Stimulated activated CD8-positive, alpha-beta memory T cell treated with anti-CD3 and anti-CD28 coated beads, Interleukin-4, amount 100 ng/mL, for 48 hours (primary cell): ENCODE measurements at regions not wholly inside any gene's neighbourhood (a gene's known extent, or its start where the extent isn't known, plus 50 kb on each side); places are given as distances from the start of the nearest gene placed in this dataset.

Experiments used
- DNase-seq: peaks from one replicate; pipeline ENCODE4 v3.0.0-alpha.2; 2020

DNA sequence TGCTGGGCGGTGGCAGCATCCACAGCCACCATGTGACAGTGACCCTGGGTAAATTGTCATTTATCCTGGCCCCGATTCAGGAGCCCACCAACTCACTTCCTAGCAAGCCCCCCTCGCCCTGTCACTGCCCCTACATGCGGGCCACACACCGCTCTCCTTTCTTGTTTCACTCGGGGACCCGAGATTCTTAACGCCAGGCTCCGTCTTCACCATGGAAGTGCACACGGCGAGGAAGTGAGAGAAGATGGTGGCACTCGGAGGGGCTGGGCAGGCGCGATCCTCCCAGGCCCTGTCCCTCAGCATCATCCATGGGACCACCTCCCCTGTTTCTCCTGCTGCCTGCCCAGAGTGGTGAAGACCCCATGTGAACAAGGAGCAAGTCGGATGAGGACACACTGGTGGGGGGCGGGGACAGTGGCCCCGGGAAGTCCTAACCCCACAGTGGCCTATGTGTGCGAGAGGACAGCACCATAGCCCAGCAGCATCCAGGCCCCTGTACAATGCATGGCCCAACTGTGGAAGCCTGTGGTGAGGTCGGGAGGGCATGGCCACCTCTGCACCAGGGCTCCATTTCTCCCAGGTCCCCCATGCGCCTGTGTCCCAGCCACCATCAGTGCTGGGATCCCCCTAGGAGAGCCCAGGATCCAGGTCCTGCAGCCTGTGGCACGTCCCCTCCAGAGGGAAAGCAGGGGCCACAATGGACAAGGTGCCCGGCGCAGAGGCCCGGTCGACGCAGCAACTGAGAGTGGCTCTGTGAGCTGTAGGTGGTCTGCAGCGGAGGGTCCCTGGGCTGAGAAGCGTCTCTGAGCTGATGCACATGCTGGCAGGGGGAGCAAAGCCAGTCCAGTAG, 262.8 kb downstream of the BRD1 start:
- DNase-seq, result no peak

DNA sequence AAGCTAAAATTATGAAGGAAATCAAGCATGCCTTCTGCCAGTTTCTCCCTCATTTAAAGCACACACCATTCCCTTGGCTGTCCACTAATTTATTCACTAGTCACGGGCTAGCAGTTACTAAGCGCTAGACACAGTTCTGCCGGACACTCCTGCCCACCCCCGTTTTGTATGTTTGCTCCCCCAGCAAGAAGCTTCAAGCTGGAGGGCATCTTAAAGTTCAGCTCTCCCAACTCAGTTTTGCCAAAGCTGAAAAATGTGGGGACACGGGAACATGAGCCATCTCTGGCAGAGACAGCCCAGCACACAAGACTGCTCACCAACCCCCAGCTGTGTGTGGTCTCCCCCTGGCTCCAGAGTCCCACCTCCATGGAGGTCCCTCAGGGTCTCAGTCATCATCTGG, 263.6 kb downstream of the BRD1 start:
- DNase-seq, result no peak

DNA sequence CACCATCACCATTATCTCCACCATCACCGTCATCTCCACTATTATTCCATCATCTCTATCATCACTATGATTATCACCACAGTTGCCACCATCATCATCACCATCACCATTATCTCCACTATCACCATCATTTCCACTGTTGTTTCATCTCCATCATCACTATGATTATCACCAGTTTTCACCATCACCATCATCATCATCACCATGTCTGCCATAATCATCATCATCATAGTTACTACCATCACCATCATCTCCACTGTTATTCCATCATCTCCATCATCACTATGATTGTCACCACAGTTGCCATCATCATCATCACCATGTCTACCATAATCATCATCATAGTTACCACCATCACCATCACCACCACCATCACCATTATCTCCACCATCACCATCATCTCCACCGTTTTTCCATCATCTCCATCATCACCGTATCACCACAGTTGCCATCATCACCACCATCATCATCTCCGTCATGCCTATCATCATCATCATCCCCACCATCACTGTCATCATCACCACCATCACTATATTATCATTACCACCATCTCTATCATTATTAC, 264.9 kb downstream of the BRD1 start:
- no peak for DNase-seq

GRCh38 chr22:49561976-49562375, 265.7 kb downstream of the BRD1 start:
- no peak for DNase-seq

DNA sequence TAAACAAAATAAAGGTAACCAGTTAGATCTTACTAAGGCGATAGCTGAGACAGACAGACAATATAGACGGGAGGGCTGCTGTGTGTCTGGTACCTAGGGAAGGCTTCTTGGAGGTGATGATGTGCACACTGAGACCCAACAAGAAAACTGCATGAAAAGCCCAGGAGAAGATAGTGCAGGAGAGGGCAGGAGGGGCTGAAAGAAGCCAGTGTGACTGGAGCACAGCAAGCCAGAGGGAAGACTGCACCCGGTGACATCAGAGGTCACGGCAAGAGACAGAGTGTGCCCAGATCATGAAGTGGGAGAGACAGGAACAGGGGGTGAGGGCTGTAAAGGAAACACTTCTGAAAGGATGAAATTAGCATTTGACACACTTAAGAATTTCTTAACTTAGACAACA, 266.3 kb downstream of the BRD1 start:
- DNase-seq, result no peak

DNA sequence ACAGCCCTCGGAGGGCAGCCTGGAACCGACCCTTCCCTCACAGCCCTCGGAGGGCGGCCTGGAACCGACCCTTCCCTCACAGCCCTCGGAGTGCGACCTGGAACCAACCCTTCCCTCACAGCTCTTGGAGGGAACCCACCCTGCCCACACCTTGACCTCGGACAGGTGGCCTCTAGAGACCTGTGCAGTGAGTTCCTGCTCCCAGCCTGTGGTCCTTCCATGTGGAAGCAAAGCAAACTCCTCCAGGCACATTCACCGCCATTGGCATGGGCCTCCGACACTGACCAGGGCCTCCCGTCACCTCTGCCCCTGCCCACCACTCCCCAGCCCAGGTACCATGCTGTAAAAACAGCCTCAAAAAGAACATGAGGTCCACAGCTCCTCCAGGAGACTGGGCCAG, 272.1 kb downstream of the BRD1 start:
- no peak for DNase-seq

GRCh38 chr22:49554741-49555140, 272.9 kb downstream of the BRD1 start:
- DNase-seq, result no peak

- DNase-seq, result no peak
These were observed 273.4 kb downstream of the BRD1 start for GRCh38 chr22:49554296-49554625.

GRCh38 chr22:49553518-49554295, 274.0 kb downstream of the BRD1 start:
- no peak for DNase-seq

GRCh38 chr22:49553076-49553475, 274.6 kb downstream of the BRD1 start:
- DNase-seq, result no peak

DNA sequence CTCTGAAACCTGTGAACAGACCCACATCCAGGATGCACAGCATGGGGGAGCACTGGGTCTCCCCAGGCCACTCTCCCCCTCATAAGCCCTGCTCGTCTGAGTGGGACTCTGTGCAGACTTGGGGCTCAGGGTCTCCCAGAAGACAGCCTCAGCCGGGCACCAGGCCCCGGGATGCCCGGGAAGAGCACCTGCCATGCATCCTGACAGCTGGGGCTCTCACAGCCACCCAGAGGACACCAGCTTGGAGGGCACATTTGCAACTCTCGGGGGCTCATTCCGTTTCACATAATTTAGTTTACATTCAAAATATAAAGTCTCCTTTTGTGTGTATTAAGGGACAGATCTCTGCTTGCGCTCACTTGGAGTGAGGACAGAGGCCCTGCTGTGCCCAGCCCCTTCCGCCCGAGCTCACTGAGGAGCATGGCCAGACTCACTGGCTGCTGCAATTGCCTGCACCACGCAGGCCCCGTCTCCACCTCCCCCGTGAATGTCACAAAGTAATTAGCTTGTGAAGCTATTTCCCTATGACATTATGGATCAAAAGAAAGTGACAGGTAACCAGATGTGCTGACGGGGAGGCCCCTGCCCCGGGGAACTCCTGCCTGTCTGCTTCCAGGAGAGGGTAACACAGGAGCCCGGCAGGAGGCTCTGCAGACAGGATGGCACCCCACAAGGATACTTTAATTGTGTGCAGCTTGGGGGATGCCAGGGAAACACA, 275.6 kb downstream of the BRD1 start:
- no peak for DNase-seq

DNA sequence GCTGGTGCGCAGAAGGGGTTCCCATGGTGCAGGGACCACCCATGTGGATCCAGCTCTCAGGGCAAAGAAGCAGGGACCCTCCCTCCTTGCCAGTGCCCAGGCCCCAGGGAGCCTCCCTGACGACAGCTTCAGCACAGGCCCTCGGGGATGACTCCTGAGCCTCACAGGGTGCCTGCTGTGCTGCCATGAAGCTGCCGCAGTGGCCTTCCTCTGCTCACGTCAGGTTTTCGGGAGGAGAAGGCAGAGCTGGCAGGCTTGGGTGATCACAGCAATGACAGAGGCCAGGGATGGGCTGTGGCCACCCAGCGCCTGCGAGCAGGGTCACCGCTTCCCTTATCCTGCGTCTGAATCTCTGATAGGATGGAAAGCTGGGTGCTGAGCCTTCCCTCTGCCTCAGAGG, 276.2 kb downstream of the BRD1 start:
- no peak for DNase-seq

- no peak for DNase-seq
These were observed 276.8 kb downstream of the BRD1 start for GRCh38 chr22:49550766-49551362.

- DNase-seq, result no peak
These were observed 277.6 kb downstream of the BRD1 start for GRCh38 chr22:49550141-49550430.

DNA sequence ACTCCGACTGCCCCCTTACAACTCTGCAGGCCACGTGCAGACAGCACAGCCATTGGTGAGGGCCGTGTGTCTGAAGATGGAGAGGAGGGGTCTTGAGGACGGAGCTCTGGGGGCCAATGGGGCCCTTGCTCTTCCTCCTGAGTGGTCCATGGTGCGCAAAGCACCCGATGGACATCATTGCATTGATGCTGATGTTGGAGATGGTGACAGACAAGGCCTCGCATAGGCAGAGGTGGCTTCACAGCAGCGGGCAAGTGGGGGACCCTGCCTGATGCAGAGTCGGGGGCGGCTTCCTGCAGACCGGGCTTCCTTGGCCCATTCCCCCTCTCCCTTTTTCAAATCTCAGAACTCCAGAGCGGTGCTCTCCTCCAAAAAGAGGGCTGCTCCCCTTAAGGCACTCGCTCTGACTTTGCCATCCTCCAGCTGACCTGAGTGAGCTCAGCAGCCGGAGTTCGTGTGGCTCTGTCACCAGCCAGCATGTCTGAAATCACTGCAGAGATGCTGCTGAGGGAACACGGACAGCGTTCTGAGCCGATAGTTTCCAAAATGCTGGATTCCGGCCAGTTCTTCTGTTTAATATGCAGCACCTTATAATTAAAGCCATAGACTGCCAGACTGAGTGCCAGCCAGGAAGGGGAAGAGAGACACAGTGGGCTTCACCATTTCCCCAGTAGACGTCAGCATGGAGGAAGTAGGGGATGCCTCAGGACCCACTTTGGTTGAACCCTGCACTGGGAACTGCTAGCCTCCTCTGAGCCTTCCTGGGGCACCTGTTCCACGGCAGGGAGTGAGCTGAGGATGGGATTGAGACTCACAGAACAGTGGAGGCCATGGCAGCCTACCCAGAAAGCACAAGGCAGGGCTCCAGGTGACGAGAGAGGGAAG, 278.2 kb downstream of the BRD1 start:
- DNase-seq, result no peak

DNA sequence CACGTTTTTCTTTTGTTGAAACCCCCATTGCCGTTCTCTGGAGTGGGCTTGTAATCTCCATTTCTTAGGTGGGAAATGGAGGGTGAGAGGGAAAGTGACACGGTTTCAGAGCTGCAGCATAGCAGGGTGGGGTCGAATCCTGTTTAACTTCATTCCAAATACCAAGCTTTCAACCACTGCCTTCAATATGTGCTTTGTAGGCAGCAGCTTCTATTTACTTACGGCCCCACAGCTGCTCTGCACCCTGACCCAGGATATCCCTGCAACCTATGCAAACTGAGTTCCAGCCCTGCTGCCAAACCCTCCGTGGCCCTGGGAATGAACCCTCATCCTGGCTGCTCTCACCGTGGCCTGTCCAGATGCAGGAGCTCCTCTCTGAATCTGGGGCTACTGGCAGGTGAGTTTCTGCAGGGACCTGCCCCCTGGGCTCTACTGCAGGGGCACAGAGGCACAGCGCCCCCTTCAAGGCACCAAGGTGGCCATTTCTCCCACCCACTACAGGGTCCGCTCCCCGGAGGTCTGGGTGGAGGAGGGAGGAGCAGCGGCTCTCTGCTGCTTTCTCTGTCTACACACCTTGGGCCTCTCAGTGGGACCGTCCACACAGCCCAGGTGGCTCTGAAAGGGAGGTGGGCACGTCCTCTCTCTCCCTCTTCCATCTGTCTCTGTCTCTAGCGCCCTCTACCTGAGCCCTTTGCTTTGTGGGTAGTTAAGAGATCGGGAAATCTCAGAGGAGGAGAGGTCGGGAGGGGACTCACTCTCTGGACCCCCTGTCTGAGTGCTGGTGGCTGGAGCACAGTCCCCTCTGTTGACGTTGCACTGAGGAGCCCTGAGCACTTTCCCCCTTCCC, 279.1 kb downstream of the BRD1 start:
- no peak for DNase-seq

DNA sequence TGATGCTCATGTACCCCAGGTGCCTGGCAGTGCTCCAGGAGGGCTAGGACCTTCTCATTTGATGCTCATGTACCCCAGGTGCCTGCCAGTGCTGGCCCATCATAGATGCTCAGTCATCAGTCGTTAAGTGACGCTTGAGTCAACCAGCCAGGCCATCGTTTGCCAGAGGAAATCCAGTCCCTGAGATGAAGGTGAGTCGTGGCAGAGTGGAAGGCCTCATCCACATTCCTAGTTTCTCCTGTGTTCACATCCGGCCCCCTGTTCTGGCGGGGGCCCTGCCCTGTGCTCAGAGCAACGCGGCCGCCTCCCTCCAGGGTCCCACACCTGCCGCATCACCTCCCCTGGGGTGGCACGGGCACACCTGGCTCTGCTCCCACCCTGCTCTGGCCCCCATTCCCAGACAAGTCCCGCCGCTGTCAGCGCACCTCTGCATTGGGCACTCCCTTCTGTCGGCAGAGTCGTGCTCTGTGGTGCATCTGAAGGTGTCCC, 279.9 kb downstream of the BRD1 start:
- DNase-seq, result no peak

GRCh38 chr22:49546811-49547585, 280.7 kb downstream of the BRD1 start:
- no peak for DNase-seq

GRCh38 chr22:49545606-49546005, 282.1 kb downstream of the BRD1 start:
- no peak for DNase-seq

DNA sequence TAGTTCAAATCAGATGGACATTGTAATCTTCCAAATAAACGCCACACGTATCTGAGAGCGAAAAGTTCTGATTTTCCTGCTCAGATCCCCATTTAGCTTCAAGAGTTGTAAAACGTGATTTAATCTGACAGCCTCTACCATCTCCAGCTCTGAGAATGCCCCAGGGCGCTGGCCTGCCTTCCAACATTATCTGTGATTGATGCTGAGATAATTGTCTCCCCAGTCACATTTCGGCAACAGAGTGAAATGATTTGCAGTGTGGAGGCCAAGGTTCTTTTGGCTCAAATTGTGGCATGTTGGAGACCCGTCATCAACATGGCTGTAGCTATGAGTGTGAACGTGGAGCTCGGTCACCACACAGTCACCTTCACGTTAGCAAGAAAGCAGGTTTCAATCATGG, 283.4 kb downstream of the BRD1 start:
- DNase-seq, result no peak
